HCT116 (cell line): ENCODE measurements at regions not wholly inside any gene's neighbourhood (a gene's known extent, or its start where the extent isn't known, plus 50 kb on each side); places are given as distances from the start of the nearest gene placed in this dataset.

Experiments used
- ATAC-seq: fragments of 200-7000 bp; cut with Tn5 transposase; 2 replicates; pipeline ENCODE4 v1.9.1; 2020; ENCODE audit warnings: mild to moderate bottlenecking, moderate library complexity
- BruUV-seq: library from RNA; stranded (reverse); fragments of 400-500 nt; replicated peaks from 2 replicates; lab custom pipeline; 2021; lab: Mats Ljungman, UMichigan
- CTCF ChIA-PET: fragments of 300-600 bp; sonication (Branson Sonifier 250); formaldehyde crosslinking; loops from one replicate; lab custom pipeline; 2021; ENCODE audit warnings: antibody characterized with exemption; lab: Charles Lee
- POLR2A ChIA-PET: fragments of 300-600, 350-600 bp; sonication (Branson Sonifier 250); formaldehyde crosslinking; loops from one replicate; lab custom pipeline; 2021; ENCODE audit warnings: antibody characterized with exemption; lab: Charles Lee
- RAD21 ChIA-PET, 2 experiments: fragments of 300-600 bp; sonication (Branson Sonifier 250); formaldehyde crosslinking; loops; one replicate each; lab custom pipeline; 2023; ENCODE audit warnings: low total read pairs in 2 of 2; ENCODE audit not compliant: uncharacterized antibody in 2 of 2, unreplicated experiment in 2 of 2, low non-redundant PET in 1 of 2; lab: Charles Lee
- DNase-seq: peaks from one replicate; pipeline ENCODE4 v3.0.0-alpha.2; 2010; ENCODE audit warnings: low read depth, low spot score
- H2AFZ ChIP-seq: fragments of 200-600 bp; shearing (Covaris generic), sonication (generic); 2 replicates; pipeline ENCODE4 v1.6.1; 2017; ENCODE audit warnings: low read depth, mixed run types, mixed read lengths, antibody characterized with exemption, low read length; ENCODE audit not compliant: poor library complexity, severe bottlenecking
- H3K27ac ChIP-seq: 2 replicates; pipeline ENCODE4 v1.5.1; 2012; ENCODE audit warnings: low read depth, low read length
- H3K27me3 ChIP-seq: fragments of 200-600 bp; sonication (generic); 2 replicates; pipeline ENCODE4 v1.6.1; 2016; ENCODE audit warnings: mixed run types, low read length, mixed read lengths; ENCODE audit not compliant: insufficient read depth
- H3K36me3 ChIP-seq, 2 experiments: fragments of 200-500 bp in 1 of 2; fragments of 200-600 bp in 1 of 2; sonication (Bioruptor generic) in 1 of 2; sonication (generic) in 1 of 2; 2 replicates each; pipeline versions ENCODE4 v1.5.1 to v1.6.1; 2014 to 2016; ENCODE audit warnings: low read length in 2 of 2, inconsistent platforms in 1 of 2, mixed read lengths in 1 of 2, mixed run types in 1 of 2; ENCODE audit not compliant: insufficient read depth in 2 of 2, control insufficient read depth in 1 of 2
- H3K4me1 ChIP-seq, 2 experiments: fragments of 200-600 bp in 1 of 2; sonication (generic) in 1 of 2; 2 replicates each; pipeline versions ENCODE4 v1.5.1 to v1.6.1; 2012 to 2017; ENCODE audit warnings: low read length in 2 of 2, inconsistent platforms in 1 of 2, mild to moderate bottlenecking in 1 of 2, mixed read lengths in 1 of 2, mixed run types in 1 of 2, moderate library complexity in 1 of 2; ENCODE audit not compliant: insufficient read depth in 2 of 2, control insufficient read depth in 1 of 2
- H3K4me2 ChIP-seq: fragments of 200-600 bp; sonication (generic); 2 replicates; pipeline ENCODE4 v1.6.1; 2017; ENCODE audit warnings: mixed run types, low read length, mixed read lengths
- H3K4me3 ChIP-seq, 2 experiments: fragments of 200-600 bp in 1 of 2; sonication (generic) in 1 of 2; replicated peaks in 1 of 2; 2 replicates each; pipeline ENCODE4 v1.5.1; 2011 to 2016; ENCODE audit warnings: low read length in 2 of 2, control low read depth in 1 of 2, low read depth in 1 of 2, mild to moderate bottlenecking in 1 of 2, mixed read lengths in 1 of 2, mixed run types in 1 of 2
- H3K79me2 ChIP-seq: fragments of 200-600 bp; sonication (generic); 2 replicates; pipeline ENCODE4 v1.6.1; 2017; ENCODE audit warnings: mild to moderate bottlenecking, mixed run types, low read length, moderate library complexity, mixed read lengths; ENCODE audit not compliant: insufficient read depth
- H3K9ac ChIP-seq: fragments of 200-600 bp; sonication (generic); 2 replicates; pipeline ENCODE4 v1.6.1; 2016; ENCODE audit warnings: low read length, mixed read lengths
- H3K9me2 ChIP-seq: fragments of 200-600 bp; sonication (generic), shearing (Covaris generic); 2 replicates; pipeline ENCODE4 v1.6.1; 2017; ENCODE audit warnings: mixed run types, mild to moderate bottlenecking, moderate library complexity; ENCODE audit not compliant: insufficient read depth
- H3K9me3 ChIP-seq, 2 experiments: fragments of 200-500 bp in 1 of 2; fragments of 200-600 bp in 1 of 2; sonication (Bioruptor generic) in 1 of 2; sonication (generic) in 1 of 2; 2 replicates each; pipeline ENCODE4 v1.6.1; 2014 to 2017; ENCODE audit warnings: low read length in 2 of 2, mixed read lengths in 2 of 2, inconsistent platforms in 1 of 2, low read depth in 1 of 2, mild to moderate bottlenecking in 1 of 2, mixed run types in 1 of 2, moderate library complexity in 1 of 2; ENCODE audit not compliant: control insufficient read depth in 1 of 2, insufficient read depth in 1 of 2
- H4K20me1 ChIP-seq: fragments of 200-600 bp; sonication (generic), shearing (Covaris generic); 2 replicates; pipeline ENCODE4 v1.6.1; 2017; ENCODE audit warnings: mixed run types, mild to moderate bottlenecking, moderate library complexity; ENCODE audit not compliant: insufficient read depth
- ATF3 ChIP-seq: IDR thresholded peaks from 2 replicates; pipeline ENCODE4 v1.6.1; 2012
- CBX3 ChIP-seq: IDR thresholded peaks from 2 replicates; pipeline ENCODE4 v1.6.1; 2012; ENCODE audit warnings: low read depth
- CEBPB ChIP-seq: IDR thresholded peaks from 2 replicates; pipeline ENCODE4 v1.6.1; 2012; ENCODE audit warnings: low read depth
- EGR1 ChIP-seq: IDR thresholded peaks from 2 replicates; pipeline ENCODE4 v1.6.1; 2012; ENCODE audit warnings: low read depth
- ELF1 ChIP-seq: IDR thresholded peaks from 2 replicates; pipeline ENCODE4 v1.6.1; 2012; ENCODE audit warnings: low read depth, borderline replicate concordance
- EZH2 ChIP-seq: fragments of 200-600 bp; sonication (generic); IDR thresholded peaks from 2 replicates; pipeline ENCODE4 v1.6.1; 2017; ENCODE audit warnings: antibody characterized with exemption, mixed run types
- EZH2phosphoT487 ChIP-seq: fragments of 200-600 bp; IDR thresholded peaks from 2 replicates; pipeline ENCODE4 v1.6.1; 2018; ENCODE audit warnings: antibody characterized with exemption, borderline replicate concordance
- FOSL1 ChIP-seq: IDR thresholded peaks from 2 replicates; pipeline ENCODE4 v1.6.1; 2012; ENCODE audit warnings: low read depth
- JUND ChIP-seq: IDR thresholded peaks from 2 replicates; pipeline ENCODE4 v1.6.1; 2012
- POLR2A ChIP-seq: IDR thresholded peaks from 2 replicates; pipeline ENCODE4 v1.7.0; 2011; ENCODE audit warnings: borderline replicate concordance; ENCODE audit not compliant: insufficient read depth, insufficient read length; ENCODE audit errors: extremely low read depth
- POLR2AphosphoS5 ChIP-seq: IDR thresholded peaks from 2 replicates; pipeline ENCODE4 v1.6.1; 2011; ENCODE audit warnings: mild to moderate bottlenecking, low read depth, low read length, moderate library complexity
- SIN3A ChIP-seq: IDR thresholded peaks from 2 replicates; pipeline ENCODE4 v1.6.1; 2012; ENCODE audit warnings: low read depth
- SP1 ChIP-seq: IDR thresholded peaks from 2 replicates; pipeline ENCODE4 v1.6.1; 2012; ENCODE audit warnings: low read depth
- SRF ChIP-seq: IDR thresholded peaks from 2 replicates; pipeline ENCODE4 v1.6.1; 2012; ENCODE audit warnings: low read depth
- YY1 ChIP-seq: IDR thresholded peaks from 2 replicates; pipeline ENCODE4 v1.6.1; 2011; ENCODE audit warnings: low read length, low read depth, moderate library complexity, mild to moderate bottlenecking; ENCODE audit not compliant: insufficient replicate concordance; ENCODE audit errors: extremely low read depth
- ZBTB33 ChIP-seq: IDR thresholded peaks from 2 replicates; pipeline ENCODE4 v1.6.1; 2011; ENCODE audit warnings: mild to moderate bottlenecking, low read length, moderate library complexity; ENCODE audit not compliant: insufficient replicate concordance; ENCODE audit errors: extremely low read depth
- ZFX ChIP-seq: fragments of 450-650 bp; IDR thresholded peaks from 2 replicates; pipeline ENCODE4 v1.6.1; 2017
- ZNF274 ChIP-seq: fragments of 200-500 bp; sonication (Bioruptor generic); IDR thresholded peaks from 2 replicates; pipeline ENCODE4 v1.6.1; 2014; ENCODE audit warnings: mild to moderate bottlenecking, low read depth, low read length, inconsistent platforms
- intact Hi-C: fragments of 100-400 bp; cut with micrococcal nuclease; formaldehyde crosslinking; loops from 2 replicates; pipeline ENCODE4 v1.10.0; 2022

- H4K20me1 ChIP-seq = no peaks in the 10 kb centered on the region
- H2AFZ ChIP-seq = no peak overlapping the region
- no peaks in the 10 kb centered on the region for H3K4me1 ChIP-seq
- RAD21 ChIA-PET = no interaction called here
- H3K9me2 ChIP-seq = no peaks in the 10 kb centered on the region
- H3K9me3 ChIP-seq = no peaks in the 10 kb centered on the region
- H3K4me3 ChIP-seq = no peak overlapping the region
- no peaks in the 10 kb centered on the region for H3K36me3 ChIP-seq
- POLR2A ChIA-PET = no interaction called here
- intact Hi-C loops = no loop called here
- H3K9ac ChIP-seq = no peak overlapping the region
- ATAC-seq (no peak), DNase-seq (no peak)
- H3K79me2 ChIP-seq = no peaks in the 10 kb centered on the region
- H3K4me2 ChIP-seq = no peak overlapping the region
- CTCF ChIA-PET = no interaction called here
- H3K27ac ChIP-seq = no peak overlapping the region
- BruUV-seq = no TSS peak
- no peak for TF ChIP-seq ELF1
- TF ChIP-seq JUND = no peak
- TF ChIP-seq CBX3 = no peak
- TF ChIP-seq FOSL1 = no peak
- no peak for TF ChIP-seq SP1
- no peak for TF ChIP-seq EZH2phosphoT487
- TF ChIP-seq EZH2 = no peak
- no peak for TF ChIP-seq POLR2AphosphoS5
- TF ChIP-seq ZFX = no peak
- TF ChIP-seq CEBPB = no peak
- TF ChIP-seq SIN3A = no peak
- no peak for TF ChIP-seq SRF
- no peak for TF ChIP-seq ATF3
- no peak for TF ChIP-seq ZNF274
- TF ChIP-seq YY1 = no peak
- TF ChIP-seq ZBTB33 = no peak
- no peak for TF ChIP-seq EGR1
- TF ChIP-seq POLR2A = no peak
- TF ChIP-seq, all 23 proteins: peak for 0
- peaks cover 11% of the 10 kb centered on the region; the same call in 1 of the 2 replicates for H3K27me3 ChIP-seq
Measured at GRCh38 chr20:24734139-24734538, 214.9 kb upstream of the CST7 start.
